PC-9 (cell line): ENCODE measurements at regions not wholly inside any gene's neighbourhood (a gene's known extent, or its start where the extent isn't known, plus 50 kb on each side); places are given as distances from the start of the nearest gene placed in this dataset.

ENCODE experiments used
- BruUV-seq: library from RNA; stranded (reverse); fragments of 400-500 nt; replicated peaks from 2 replicates; lab custom pipeline; 2021; lab: Mats Ljungman, UMichigan
- CTCF ChIA-PET: fragments of 300-600 bp; sonication (Branson Sonifier 250); formaldehyde crosslinking; loops from one replicate; lab custom pipeline; 2022; ENCODE audit warnings: antibody characterized with exemption; lab: Charles Lee
- POLR2A ChIA-PET: fragments of 300-600 bp; sonication (Branson Sonifier 250); formaldehyde crosslinking; loops from one replicate; lab custom pipeline; 2022; ENCODE audit warnings: antibody characterized with exemption; ENCODE audit not compliant: unreplicated experiment; lab: Charles Lee
- DNase-seq, 2 experiments: peaks; one replicate each; pipeline versions ENCODE4 v3.0.0 to v3.0.0-alpha.2; 2015 to 2022; ENCODE audit warnings: mixed read lengths in 1 of 2
- H2AFZ ChIP-seq: fragments of 200-600 bp; sonication (generic); 2 replicates; pipeline ENCODE4 v1.8.1; 2017; ENCODE audit warnings: antibody characterized with exemption
- H3F3A ChIP-seq: fragments of 200-600 bp; sonication (generic); 2 replicates; pipeline ENCODE4 v1.8.1; 2017; ENCODE audit warnings: antibody characterized with exemption, mild to moderate bottlenecking, low read depth; ENCODE audit not compliant: insufficient read depth
- H3K27ac ChIP-seq: fragments of 200-600 bp; sonication (generic); 2 replicates; pipeline ENCODE4 v1.6.1; 2016; ENCODE audit warnings: mixed run types
- H3K27me3 ChIP-seq: fragments of 200-600 bp; sonication (generic); 2 replicates; pipeline ENCODE4 v1.6.1; 2016; ENCODE audit warnings: low read depth, mixed run types; ENCODE audit not compliant: insufficient read depth
- H3K36me3 ChIP-seq: fragments of 200-600 bp; sonication (generic); 2 replicates; pipeline ENCODE4 v1.6.1; 2016; ENCODE audit warnings: low read depth, mixed run types
- H3K4me1 ChIP-seq: fragments of 200-600 bp; sonication (generic); replicated peaks from 2 replicates; pipeline ENCODE4 v1.6.1; 2016; ENCODE audit warnings: mixed run types; ENCODE audit not compliant: insufficient read depth
- H3K4me2 ChIP-seq: fragments of 200-600 bp; sonication (generic); 2 replicates; pipeline ENCODE4 v1.6.1; 2017; ENCODE audit warnings: mixed run types
- H3K4me3 ChIP-seq: fragments of 200-600 bp; sonication (generic); 2 replicates; pipeline ENCODE4 v1.6.1; 2016; ENCODE audit warnings: mixed run types
- H3K79me2 ChIP-seq: fragments of 200-600 bp; sonication (generic); 2 replicates; pipeline ENCODE4 v1.6.1; 2017; ENCODE audit warnings: low read depth, mixed run types
- H3K9me2 ChIP-seq: fragments of 200-600 bp; sonication (generic); 2 replicates; pipeline ENCODE4 v1.8.1; 2017; ENCODE audit warnings: mild to moderate bottlenecking; ENCODE audit not compliant: insufficient read depth
- H3K9me3 ChIP-seq: fragments of 200-600 bp; sonication (generic); 2 replicates; pipeline ENCODE4 v1.8.1; 2016; ENCODE audit warnings: low read depth; ENCODE audit not compliant: insufficient read depth
- H4K20me1 ChIP-seq: fragments of 200-600 bp; sonication (generic); 2 replicates; pipeline ENCODE4 v1.8.1; 2017; ENCODE audit not compliant: insufficient read depth
- EZH2 ChIP-seq: fragments of 200-600 bp; sonication (generic); IDR thresholded peaks from 2 replicates; pipeline ENCODE4 v1.8.0; 2017; ENCODE audit warnings: antibody characterized with exemption, low read depth
- intact Hi-C: fragments of 100-400 bp; cut with micrococcal nuclease; formaldehyde crosslinking; loops from one replicate; pipeline ENCODE4 v1.10.0; 2022; ENCODE audit not compliant: unreplicated experiment
- TF ChIP-seq, protein P1 (sequence below): fragments of 200-600 bp; sonication (generic); conservative IDR thresholded peaks from 2 replicates; pipeline ENCODE4 v1.6.1; 2017; ENCODE audit warnings: mixed run types, antibody characterized with exemption, mild to moderate bottlenecking, moderate library complexity

DNA sequence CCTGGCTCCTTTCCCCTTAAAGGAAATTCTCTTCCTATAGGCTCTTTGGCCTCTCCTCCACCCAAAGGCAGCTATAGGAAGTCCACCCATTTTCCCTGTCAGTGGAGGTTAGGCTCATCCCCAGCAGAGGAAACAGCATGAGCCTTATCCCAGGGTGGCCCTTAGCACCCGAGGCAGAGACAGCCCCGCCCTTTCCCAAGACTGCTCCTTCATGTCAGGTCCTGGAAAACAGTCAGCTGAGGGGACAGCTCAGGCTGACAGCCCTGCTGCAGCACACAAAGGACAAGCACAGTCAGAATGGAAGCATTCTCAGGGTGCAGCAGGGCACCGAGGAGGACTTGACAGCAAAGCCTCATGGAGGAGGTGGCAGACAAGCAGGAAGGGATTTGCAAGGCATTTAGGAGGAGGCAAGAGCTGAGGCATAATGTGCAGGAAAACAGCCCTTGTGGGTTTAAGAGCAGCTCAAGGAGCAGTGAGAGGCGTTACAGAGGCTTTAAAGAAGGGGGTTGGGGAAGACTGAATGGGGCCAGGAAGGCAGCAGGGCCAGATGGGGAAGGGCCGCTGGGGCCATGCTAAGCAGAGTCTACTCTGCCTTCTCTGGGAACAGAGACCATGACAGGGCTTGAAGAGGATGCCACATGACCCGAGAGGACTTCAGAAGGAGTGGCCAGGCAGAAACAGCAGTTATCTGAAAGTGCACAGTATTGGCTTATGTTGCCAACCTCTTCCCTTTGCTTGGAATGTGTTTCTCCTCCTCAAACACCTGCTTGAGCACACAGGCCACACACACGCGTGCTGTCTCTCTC, 216.6 kb downstream of the SH3BP4 start:
- Histone ChIP-seq H3K27me3 (no peaks in the 10 kb centered on the region), H3K27ac (no peak overlapping the region), H3K4me3 (no peak overlapping the region), H3K9me2 (no peaks in the 10 kb centered on the region), H3K4me2 (no peak overlapping the region), H3K9me3 (peaks cover 2% of the 10 kb centered on the region; the same call in 1 of the 2 replicates), H3F3A (peaks cover 28% of the 10 kb centered on the region), H4K20me1 (no peaks in the 10 kb centered on the region), H2AFZ (no peak overlapping the region), H3K4me1 (peaks cover 41% of the 10 kb centered on the region), H3K79me2 (no peaks in the 10 kb centered on the region), H3K36me3 (no peaks in the 10 kb centered on the region)
- intact Hi-C loops, result no loop called here
- ChIA-PET CTCF (interaction anchor here (0.6 kb wide), 1 partner anchor 585 kb away, joined by 4 read pairs; no protein-coding TSS in a partner anchor), POLR2A (interaction anchor here (0.6 kb wide), 1 partner anchor 14 kb away, joined by 5 read pairs; no protein-coding TSS in a partner anchor)
- BruUV-seq, result no TSS peak
- DNase-seq, result peak in 1 of 2 experiments; percentile 11
- TF ChIP-seq, protein P1, sequence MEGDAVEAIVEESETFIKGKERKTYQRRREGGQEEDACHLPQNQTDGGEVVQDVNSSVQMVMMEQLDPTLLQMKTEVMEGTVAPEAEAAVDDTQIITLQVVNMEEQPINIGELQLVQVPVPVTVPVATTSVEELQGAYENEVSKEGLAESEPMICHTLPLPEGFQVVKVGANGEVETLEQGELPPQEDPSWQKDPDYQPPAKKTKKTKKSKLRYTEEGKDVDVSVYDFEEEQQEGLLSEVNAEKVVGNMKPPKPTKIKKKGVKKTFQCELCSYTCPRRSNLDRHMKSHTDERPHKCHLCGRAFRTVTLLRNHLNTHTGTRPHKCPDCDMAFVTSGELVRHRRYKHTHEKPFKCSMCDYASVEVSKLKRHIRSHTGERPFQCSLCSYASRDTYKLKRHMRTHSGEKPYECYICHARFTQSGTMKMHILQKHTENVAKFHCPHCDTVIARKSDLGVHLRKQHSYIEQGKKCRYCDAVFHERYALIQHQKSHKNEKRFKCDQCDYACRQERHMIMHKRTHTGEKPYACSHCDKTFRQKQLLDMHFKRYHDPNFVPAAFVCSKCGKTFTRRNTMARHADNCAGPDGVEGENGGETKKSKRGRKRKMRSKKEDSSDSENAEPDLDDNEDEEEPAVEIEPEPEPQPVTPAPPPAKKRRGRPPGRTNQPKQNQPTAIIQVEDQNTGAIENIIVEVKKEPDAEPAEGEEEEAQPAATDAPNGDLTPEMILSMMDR, result no peak
- no peak for TF ChIP-seq EZH2

DNA sequence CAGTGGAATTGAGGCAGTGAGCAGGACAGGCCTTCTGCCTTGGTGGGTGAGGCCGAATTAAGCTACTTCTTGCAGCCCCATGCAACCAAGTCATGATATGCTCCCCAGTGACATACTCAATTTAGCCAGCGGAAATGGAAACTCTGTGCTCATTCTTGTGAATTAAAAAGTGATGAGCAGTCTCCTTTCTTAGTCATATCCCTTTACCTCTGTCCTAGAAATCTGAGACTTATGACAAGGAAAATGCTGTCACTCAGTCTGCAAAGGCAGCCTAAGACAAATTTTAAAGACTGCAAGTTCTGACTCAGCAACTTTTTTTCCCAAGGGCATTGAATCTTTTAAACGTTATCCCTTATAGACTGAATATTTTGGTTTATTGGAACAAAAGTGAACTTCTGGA, 218.2 kb downstream of the SH3BP4 start:
- Histone ChIP-seq H3K9me2 (no peaks in the 10 kb centered on the region), H3K4me1 (peaks cover 41% of the 10 kb centered on the region), H2AFZ (no peak overlapping the region), H3K4me3 (peak overlapping the region; percentile 14; the same call in 1 of the 2 replicates), H3F3A (peaks cover 28% of the 10 kb centered on the region), H3K79me2 (no peaks in the 10 kb centered on the region), H3K27ac (peak overlapping the region; percentile 94), H3K9me3 (peaks cover 5% of the 10 kb centered on the region; the same call in 1 of the 2 replicates), H4K20me1 (no peaks in the 10 kb centered on the region), H3K27me3 (no peaks in the 10 kb centered on the region), H3K4me2 (peak overlapping the region; percentile 75), H3K36me3 (no peaks in the 10 kb centered on the region)
- POLR2A ChIA-PET, result no interaction called here
- CTCF ChIA-PET, result interaction anchor here (0.7 kb wide), 1 partner anchor 34 kb away, joined by 3 read pairs; no protein-coding TSS in a partner anchor
- intact Hi-C loops, result loop anchor here (1.0 to 5.0 kb wide), 4 partner anchors 152 to 325 kb away; partner anchors contain the start of gene AGAP1
- TF ChIP-seq, protein P1, result no peak
- TF ChIP-seq EZH2, result no peak
- peak; percentile 29 to 96 for DNase-seq
- BruUV-seq, result no TSS peak

DNA sequence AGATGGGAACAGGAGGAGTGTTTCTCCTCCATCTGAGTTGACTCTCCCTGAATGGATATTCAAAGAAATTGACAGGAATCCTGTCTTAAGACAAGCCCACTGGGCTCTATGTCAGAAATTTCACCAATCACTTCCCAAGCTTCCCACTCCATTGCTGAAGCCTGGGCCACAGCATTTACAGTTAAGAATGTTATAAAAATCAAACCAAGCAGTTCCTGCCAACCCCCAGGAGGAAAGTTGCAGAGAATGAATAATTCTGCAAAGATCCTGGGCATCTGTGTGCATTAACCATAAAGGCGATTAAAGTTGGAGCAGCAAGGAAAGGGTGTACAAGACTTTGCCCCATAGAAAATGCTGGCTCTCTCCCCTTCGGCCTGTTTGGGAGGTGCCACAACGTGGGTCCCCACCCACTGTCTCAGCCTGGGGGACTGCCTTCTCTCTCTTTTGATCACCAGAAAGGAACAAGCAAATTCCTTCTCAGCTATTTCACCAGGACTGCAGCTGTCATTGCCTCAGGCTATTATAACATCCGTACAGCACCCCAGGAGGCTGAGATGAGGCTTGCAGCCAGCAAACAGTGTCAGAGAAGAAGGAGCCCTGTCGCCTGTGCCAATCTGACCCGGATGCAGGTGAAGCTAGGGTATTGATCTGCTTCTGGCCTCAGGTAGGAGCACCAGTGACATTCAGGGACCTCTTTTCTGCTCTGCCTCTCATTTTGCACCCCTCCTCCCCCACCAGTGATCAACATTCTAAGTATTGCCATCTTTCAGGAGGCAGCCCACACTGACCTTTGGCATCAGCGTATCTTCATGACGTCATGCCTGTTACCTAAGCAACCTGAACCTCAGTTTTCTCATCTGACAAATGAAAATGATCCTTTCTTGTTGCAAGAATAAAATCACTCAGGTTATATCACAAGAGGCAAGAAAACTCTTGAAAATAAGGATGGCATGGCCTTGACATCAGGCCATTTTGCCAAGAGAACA, 219.0 kb downstream of the SH3BP4 start:
- peaks cover 28% of the 10 kb centered on the region for H3F3A ChIP-seq
- H3K36me3 ChIP-seq, result no peaks in the 10 kb centered on the region
- TSS peak; percentile 41 for BruUV-seq
- DNase-seq, result peak; percentile 89 to 99
- H3K4me2 ChIP-seq, result peak overlapping the region; percentile 75
- no peaks in the 10 kb centered on the region for H3K27me3 ChIP-seq
- H4K20me1 ChIP-seq, result no peaks in the 10 kb centered on the region
- peak overlapping the region; percentile 94 for H3K27ac ChIP-seq
- POLR2A ChIA-PET, result interaction anchor here (0.6 to 0.8 kb wide), 2 partner anchors 223 to 332 kb away, joined by 4 to 5 read pairs; no protein-coding TSS in a partner anchor
- H3K4me3 ChIP-seq, result peak overlapping the region; percentile 14; the same call in 1 of the 2 replicates
- H3K4me1 ChIP-seq, result peaks cover 41% of the 10 kb centered on the region
- H3K79me2 ChIP-seq, result no peaks in the 10 kb centered on the region
- CTCF ChIA-PET, result no interaction called here
- TF ChIP-seq, protein P1, result peak; percentile 48
- no peak for TF ChIP-seq EZH2
- H2AFZ ChIP-seq, result no peak overlapping the region
- H3K9me2 ChIP-seq, result no peaks in the 10 kb centered on the region
- H3K9me3 ChIP-seq, result peaks cover 5% of the 10 kb centered on the region; the same call in 1 of the 2 replicates
- intact Hi-C loops, result loop anchor here (1.0 to 5.0 kb wide), 5 partner anchors 151 to 373 kb away; partner anchors contain the start of gene AGAP1
